Heart left ventricle (tissue), 13 donors: ENCODE measurements at regions not wholly inside any gene's neighbourhood (a gene's known extent, or its start where the extent isn't known, plus 50 kb on each side); places are given as distances from the start of the nearest gene placed in this dataset.

ENCODE experiments used
- POLR2A ChIP-seq, 2 donors: fragments of 450-650 bp; IDR thresholded peaks; one replicate each; pipeline ENCODE4 v1.6.1; 2017; ENCODE audit warnings: antibody characterized with exemption in 2 of 2, mild to moderate bottlenecking in 2 of 2, moderate library complexity in 2 of 2
- TF ChIP-seq, protein P1 (sequence below), 12 donors: fragments of 200-600 bp; sonication (generic) in 4 of 12; IDR thresholded peaks; one replicate each; pipeline versions ENCODE4 v1.5.0 to v1.8.0; 2018 to 2022; ENCODE audit warnings: antibody characterized with exemption in 12 of 12, mild to moderate bottlenecking in 5 of 12
- donor health status: ischemic (EF 13 %, LVEDD 7.1; RV severe dilation, severe dysfunction).
- donor health status: DM: no; HTN: yes; CAD: no.
- donor health status: DM: no; HTN: no; CAD: no.
- donor health status: ischemic (EF 25% LVEDD 6.9; RV normal size, moderate dysfunction).
- donor health status: ischemic (EF 25% LVEDD 5.7; RV mildly dilated, moderate dysfunction).
- donor health status: ischemic (EF 35%, LVEDD 5.7; RV mildly dilated, moderate dysfunction).
- donor health status: nonischemic (EF 11% LVEDD 7.7; RV severe dilation, severe dysfunction).
- donor health status: DM: yes; HTN: yes; CAD: no.
- donor health status: PGD.
- donor health status: ischemic (EF 29% LVEDD 5.4; RV normal size, mild dysfunction).
- donor health status: nonischemic (EF 23%, LVEDD 6.1; RV moderate dilation, normal function).

DNA sequence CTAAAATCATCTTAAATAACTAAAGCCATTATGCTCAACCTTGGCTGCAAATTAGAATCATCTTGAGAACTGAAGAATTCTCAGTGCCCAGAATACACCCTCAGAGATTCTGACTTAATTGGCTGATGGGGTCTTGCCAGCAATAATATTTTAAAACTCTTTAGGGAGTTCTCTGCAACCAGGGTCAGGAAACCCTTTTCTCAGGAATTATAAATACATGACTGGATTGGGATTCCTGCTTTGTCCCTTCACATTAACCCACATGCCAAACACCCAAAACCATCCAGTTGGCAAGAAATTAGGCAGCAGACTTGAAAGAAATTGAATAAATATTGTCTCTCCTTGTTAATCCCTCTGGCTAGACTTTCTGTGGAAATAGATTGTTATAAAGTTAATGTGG is 482.3 kb upstream of the NECTIN3 start:
- no peak for TF ChIP-seq POLR2A (IDR thresholded peaks at IDR 0.05)
- TF ChIP-seq, protein P1, sequence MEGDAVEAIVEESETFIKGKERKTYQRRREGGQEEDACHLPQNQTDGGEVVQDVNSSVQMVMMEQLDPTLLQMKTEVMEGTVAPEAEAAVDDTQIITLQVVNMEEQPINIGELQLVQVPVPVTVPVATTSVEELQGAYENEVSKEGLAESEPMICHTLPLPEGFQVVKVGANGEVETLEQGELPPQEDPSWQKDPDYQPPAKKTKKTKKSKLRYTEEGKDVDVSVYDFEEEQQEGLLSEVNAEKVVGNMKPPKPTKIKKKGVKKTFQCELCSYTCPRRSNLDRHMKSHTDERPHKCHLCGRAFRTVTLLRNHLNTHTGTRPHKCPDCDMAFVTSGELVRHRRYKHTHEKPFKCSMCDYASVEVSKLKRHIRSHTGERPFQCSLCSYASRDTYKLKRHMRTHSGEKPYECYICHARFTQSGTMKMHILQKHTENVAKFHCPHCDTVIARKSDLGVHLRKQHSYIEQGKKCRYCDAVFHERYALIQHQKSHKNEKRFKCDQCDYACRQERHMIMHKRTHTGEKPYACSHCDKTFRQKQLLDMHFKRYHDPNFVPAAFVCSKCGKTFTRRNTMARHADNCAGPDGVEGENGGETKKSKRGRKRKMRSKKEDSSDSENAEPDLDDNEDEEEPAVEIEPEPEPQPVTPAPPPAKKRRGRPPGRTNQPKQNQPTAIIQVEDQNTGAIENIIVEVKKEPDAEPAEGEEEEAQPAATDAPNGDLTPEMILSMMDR (IDR thresholded peaks at IDR 0.05) = no peak
